C4-2B (cell line): ENCODE measurements at regions not wholly inside any gene's neighbourhood (a gene's known extent, or its start where the extent isn't known, plus 50 kb on each side); places are given as distances from the start of the nearest gene placed in this dataset.

Experiments used
- ZFX ChIP-seq: fragments of 450-650 bp; IDR thresholded peaks from 2 replicates; pipeline ENCODE4 v1.6.1; 2017
- TF ChIP-seq, protein P1 (sequence below): fragments of 450-650 bp; conservative IDR thresholded peaks from 2 replicates; pipeline ENCODE4 v1.5.1; 2017; ENCODE audit warnings: mild to moderate bottlenecking

DNA sequence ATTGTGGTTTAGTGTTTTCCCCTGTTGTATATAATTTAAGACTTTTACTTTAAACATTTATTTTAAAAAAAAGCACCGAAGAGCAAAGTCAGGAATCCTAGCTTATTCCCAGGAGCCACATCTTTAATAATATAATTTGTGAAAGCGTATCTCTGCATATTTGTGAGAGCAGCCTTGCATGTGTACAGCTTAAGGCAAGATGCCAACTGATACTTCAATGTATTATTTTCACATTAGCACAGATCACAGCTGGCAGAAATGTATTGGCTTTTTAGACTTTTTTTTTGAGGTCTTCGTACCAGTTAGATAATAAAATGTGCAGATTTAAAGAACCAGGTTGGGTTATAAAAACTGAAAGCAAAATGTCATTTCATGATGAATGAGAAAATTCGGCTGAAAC, 845.7 kb upstream of the POT1 start:
- TF ChIP-seq, protein P1, sequence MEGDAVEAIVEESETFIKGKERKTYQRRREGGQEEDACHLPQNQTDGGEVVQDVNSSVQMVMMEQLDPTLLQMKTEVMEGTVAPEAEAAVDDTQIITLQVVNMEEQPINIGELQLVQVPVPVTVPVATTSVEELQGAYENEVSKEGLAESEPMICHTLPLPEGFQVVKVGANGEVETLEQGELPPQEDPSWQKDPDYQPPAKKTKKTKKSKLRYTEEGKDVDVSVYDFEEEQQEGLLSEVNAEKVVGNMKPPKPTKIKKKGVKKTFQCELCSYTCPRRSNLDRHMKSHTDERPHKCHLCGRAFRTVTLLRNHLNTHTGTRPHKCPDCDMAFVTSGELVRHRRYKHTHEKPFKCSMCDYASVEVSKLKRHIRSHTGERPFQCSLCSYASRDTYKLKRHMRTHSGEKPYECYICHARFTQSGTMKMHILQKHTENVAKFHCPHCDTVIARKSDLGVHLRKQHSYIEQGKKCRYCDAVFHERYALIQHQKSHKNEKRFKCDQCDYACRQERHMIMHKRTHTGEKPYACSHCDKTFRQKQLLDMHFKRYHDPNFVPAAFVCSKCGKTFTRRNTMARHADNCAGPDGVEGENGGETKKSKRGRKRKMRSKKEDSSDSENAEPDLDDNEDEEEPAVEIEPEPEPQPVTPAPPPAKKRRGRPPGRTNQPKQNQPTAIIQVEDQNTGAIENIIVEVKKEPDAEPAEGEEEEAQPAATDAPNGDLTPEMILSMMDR, result no peak
- TF ChIP-seq ZFX, result no peak
